GM10266 (cell line): ENCODE measurements at regions not wholly inside any gene's neighbourhood (a gene's known extent, or its start where the extent isn't known, plus 50 kb on each side); places are given as distances from the start of the nearest gene placed in this dataset.

Experiments used
- DNase-seq: peaks from one replicate; pipeline ENCODE4 v3.0.0; 2012; ENCODE audit errors: extremely low spot score
- CTCF ChIP-seq: IDR thresholded peaks from 2 replicates; pipeline ENCODE4 v1.5.1; 2012; ENCODE audit warnings: mild to moderate bottlenecking, low read depth; ENCODE audit not compliant: control insufficient read depth, insufficient read depth; ENCODE audit errors: missing control alignments

- DNase-seq: no peak
- no peak for TF ChIP-seq CTCF
Measured at GRCh38 chr10:78436222-78436573, 402.5 kb downstream of the RPS24 start.

GRCh38 chr10:78436706-78437406 is 403.2 kb downstream of the RPS24 start:
- DNase-seq: no peak
- TF ChIP-seq CTCF: no peak

DNA sequence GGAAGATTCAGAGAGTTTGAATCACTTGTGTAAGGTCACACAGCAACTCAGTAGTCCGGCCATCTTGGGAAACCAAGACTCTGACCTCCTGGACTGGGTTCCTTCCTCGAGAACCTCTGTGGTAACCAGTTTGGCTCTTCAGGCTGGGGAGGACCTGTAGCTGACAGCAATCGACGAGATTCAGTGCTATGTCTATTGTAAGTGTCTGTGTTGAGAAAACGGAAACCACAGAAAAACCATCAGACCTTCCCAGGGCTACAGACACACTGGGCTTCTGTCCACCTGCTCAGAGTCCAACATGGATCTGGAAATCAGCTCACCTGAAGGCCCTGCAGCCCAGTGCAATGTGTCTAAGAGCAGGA is 403.7 kb downstream of the RPS24 start:
- DNase-seq: no peak
- no peak for TF ChIP-seq CTCF

- peak; percentile 27 for TF ChIP-seq CTCF
- no peak for DNase-seq
Measured at GRCh38 chr10:78437998-78438906, 404.6 kb downstream of the RPS24 start.

- DNase-seq: no peak
- no peak for TF ChIP-seq CTCF
Measured at GRCh38 chr10:78438907-78439809, 405.5 kb downstream of the RPS24 start.

- DNase-seq: no peak
- TF ChIP-seq CTCF: no peak
Measured at GRCh38 chr10:78441010-78441409, 407.3 kb downstream of the RPS24 start.
